HepG2 (cell line): ENCODE measurements at regions not wholly inside any gene's neighbourhood (a gene's known extent, or its start where the extent isn't known, plus 50 kb on each side); places are given as distances from the start of the nearest gene placed in this dataset.

ENCODE experiments used
- ATAC-seq: fragments of 200-7000 bp; cut with Tn5 transposase; 3 replicates; pipeline ENCODE4 v1.9.1; 2020; ENCODE audit warnings: mild to moderate bottlenecking, moderate library complexity
- BruUV-seq: library from RNA; stranded (reverse); fragments of 400-500 nt; replicated peaks from 2 replicates; lab custom pipeline; 2021; lab: Mats Ljungman, UMichigan
- CTCF ChIA-PET: fragments of 300-600 bp; formaldehyde crosslinking; extraction: SDS; loops from one replicate; lab custom pipeline; 2021; ENCODE audit warnings: low total read pairs, inconsistent platforms, low intra/inter-chr PET ratio; lab: Yijun Ruan, JAX
- POLR2A ChIA-PET: fragments of 350-600 bp; sonication (Branson Sonifier 250); formaldehyde crosslinking; loops from one replicate; lab custom pipeline; 2020; ENCODE audit warnings: antibody characterized with exemption, inconsistent platforms; lab: Yijun Ruan, JAX
- DNase-seq: peaks from one replicate; pipeline ENCODE4 v3.0.0-alpha.2; 2015; ENCODE audit warnings: low spot score
- FAIRE-seq: peaks from 3 replicates; lab custom pipeline; 2011; peaks lifted over from hg19 to GRCh38; lab: Jason Lieb, UNC
- H2AFZ ChIP-seq: one replicate; pipeline ENCODE4 v1.6.1; 2011; ENCODE audit warnings: low read length, inconsistent platforms
- H3K27ac ChIP-seq: fragments of 300-600 bp; 3 replicates; pipeline ENCODE4 v1.8.0; 2011; ENCODE audit warnings: mixed run types, mild to moderate bottlenecking, mixed read lengths, low read length, inconsistent platforms; ENCODE audit not compliant: insufficient read depth; ENCODE audit errors: extremely low read length
- H3K27me3 ChIP-seq, 2 experiments: fragments of 200-600 bp in 1 of 2; 2 replicates in 1 of 2; 3 replicates in 1 of 2; pipeline versions ENCODE4 v1.6.0 to v1.8.0; 2011; ENCODE audit warnings: low read length in 2 of 2, mild to moderate bottlenecking in 2 of 2, moderate library complexity in 2 of 2, inconsistent platforms in 1 of 2; ENCODE audit not compliant: insufficient read depth in 2 of 2, control insufficient read depth in 1 of 2
- H3K36me3 ChIP-seq, 2 experiments: fragments of 200-600 bp in 1 of 2; replicated peaks in 1 of 2; 2 replicates in 1 of 2; 3 replicates in 1 of 2; pipeline versions ENCODE4 v1.5.1 to v1.8.0; 2011; ENCODE audit warnings: low read length in 2 of 2, inconsistent platforms in 1 of 2; ENCODE audit not compliant: insufficient read depth in 2 of 2, control insufficient read depth in 1 of 2
- H3K4me1 ChIP-seq: 2 replicates; pipeline ENCODE4 v1.5.1; 2012; ENCODE audit warnings: low read length, inconsistent platforms; ENCODE audit not compliant: insufficient read depth
- H3K4me2 ChIP-seq: 2 replicates; pipeline ENCODE4 v1.6.0; 2011; ENCODE audit warnings: low read depth, low read length, inconsistent platforms
- H3K4me3 ChIP-seq, 3 experiments: fragments of 200-600 bp in 1 of 3; sonication (generic), shearing (Covaris generic) in 1 of 3; replicated peaks in 1 of 3; 2 replicates each; pipeline ENCODE4 v1.5.1; 2011 to 2016; ENCODE audit warnings: low read length in 3 of 3, inconsistent platforms in 2 of 3, low read depth in 2 of 3, mild to moderate bottlenecking in 2 of 3, control low read depth in 1 of 3, mixed read lengths in 1 of 3; ENCODE audit not compliant: insufficient read depth in 1 of 3
- H3K79me2 ChIP-seq: one replicate; pipeline ENCODE4 v1.6.1; 2011; ENCODE audit warnings: low read length, inconsistent platforms; ENCODE audit not compliant: insufficient read depth
- H3K9ac ChIP-seq: 2 replicates; pipeline ENCODE4 v1.6.0; 2011; ENCODE audit warnings: mild to moderate bottlenecking, low read depth, low read length, inconsistent platforms; ENCODE audit not compliant: insufficient read depth
- H3K9me3 ChIP-seq: 2 replicates; pipeline ENCODE4 v1.5.1; 2012; ENCODE audit warnings: mild to moderate bottlenecking, low read length
- H4K20me1 ChIP-seq: 2 replicates; pipeline ENCODE4 v1.6.0; 2011; ENCODE audit warnings: inconsistent platforms, mild to moderate bottlenecking, low read length, moderate library complexity; ENCODE audit not compliant: insufficient read depth
- CHCHD3 ChIP-seq: sonication (generic); formaldehyde crosslinking; IDR thresholded peaks from 2 replicates; pipeline ENCODE4 v1.8.0; 2022; ENCODE audit warnings: mild to moderate bottlenecking, missing genetic modification reagents, moderate library complexity
- FOXK1 ChIP-seq: sonication (generic); formaldehyde crosslinking; IDR thresholded peaks from 2 replicates; pipeline ENCODE4 v1.4.0; 2020; ENCODE audit warnings: low read depth, missing genetic modification reagents, borderline replicate concordance
- FOXO1 ChIP-seq: sonication (generic); formaldehyde crosslinking; IDR thresholded peaks from 2 replicates; pipeline ENCODE4 v1.4.0; 2020; ENCODE audit warnings: missing genetic modification reagents
- GPBP1L1 ChIP-seq: sonication (generic); formaldehyde crosslinking; IDR thresholded peaks from 2 replicates; pipeline ENCODE4 v1.5.0; 2020; ENCODE audit warnings: mild to moderate bottlenecking, missing genetic modification reagents
- GTF2F1 ChIP-seq: fragments of 150-350 bp; IDR thresholded peaks from 2 replicates; pipeline ENCODE4 v1.6.1; 2014; ENCODE audit warnings: low read length
- IKZF4 ChIP-seq: sonication (generic); formaldehyde crosslinking; IDR thresholded peaks from 2 replicates; pipeline ENCODE4 v1.5.1; 2020; ENCODE audit warnings: borderline replicate concordance, mild to moderate bottlenecking, low read depth, missing genetic modification reagents; ENCODE audit errors: not compliant biosample characterization
- NR3C1 ChIP-seq: sonication (generic); formaldehyde crosslinking; IDR thresholded peaks from 2 replicates; pipeline ENCODE4 v1.4.0; 2020; ENCODE audit warnings: missing genetic modification reagents
- RCOR2 ChIP-seq: IDR thresholded peaks from 2 replicates; pipeline ENCODE4 v1.6.1; 2016; ENCODE audit warnings: missing biosample characterization, missing genetic modification reagents
- ZNF10 ChIP-seq: sonication (generic); formaldehyde crosslinking; IDR thresholded peaks from 2 replicates; pipeline ENCODE4 v1.4.0; 2020; ENCODE audit warnings: mild to moderate bottlenecking, low read depth, missing genetic modification reagents, borderline replicate concordance
- ZNF224 ChIP-seq: sonication (generic); formaldehyde crosslinking; IDR thresholded peaks from 2 replicates; pipeline ENCODE4 v1.5.0; 2020; ENCODE audit warnings: mild to moderate bottlenecking, missing genetic modification reagents
- ZNF253 ChIP-seq: sonication (generic); formaldehyde crosslinking; IDR thresholded peaks from 2 replicates; pipeline ENCODE4 v1.8.0; 2022; ENCODE audit warnings: mild to moderate bottlenecking, missing genetic modification reagents, borderline replicate concordance
- ZNF678 ChIP-seq: sonication (generic); formaldehyde crosslinking; IDR thresholded peaks from 2 replicates; pipeline ENCODE4 v1.4.0; 2020; ENCODE audit warnings: mild to moderate bottlenecking, missing genetic modification reagents
- ZNF713 ChIP-seq: sonication (generic); formaldehyde crosslinking; IDR thresholded peaks from 2 replicates; pipeline ENCODE4 v1.4.0; 2020; ENCODE audit warnings: mild to moderate bottlenecking, missing genetic modification reagents
- ZNF850 ChIP-seq: sonication (generic); formaldehyde crosslinking; conservative IDR thresholded peaks from 2 replicates; pipeline ENCODE4 v1.9.0; 2021; ENCODE audit warnings: mild to moderate bottlenecking, missing genetic modification reagents
- ZSCAN22 ChIP-seq: sonication (generic); formaldehyde crosslinking; IDR thresholded peaks from 2 replicates; pipeline ENCODE4 v1.4.0; 2020; ENCODE audit warnings: mild to moderate bottlenecking, missing genetic modification reagents
- in situ Hi-C: cut with HindIII; loops from 2 replicates; pipeline ENCODE4 v1.10.0; 2017; ENCODE audit warnings: low pct_unique_long_range_greater_than_20kb; ENCODE audit not compliant: extremely low pct_ligation_motif_present
- intact Hi-C: fragments of 100-400 bp; cut with micrococcal nuclease; formaldehyde crosslinking; loops from one replicate; pipeline ENCODE4 v1.10.0; 2022; ENCODE audit not compliant: unreplicated experiment
- TF ChIP-seq, protein P1 (sequence below): sonication (generic); formaldehyde crosslinking; IDR thresholded peaks from 2 replicates; pipeline ENCODE4 v1.8.0; 2022; ENCODE audit warnings: mild to moderate bottlenecking, missing genetic modification reagents
- TF ChIP-seq, protein P2 (sequence below): sonication (generic); formaldehyde crosslinking; IDR thresholded peaks from 2 replicates; pipeline ENCODE4 v1.4.0; 2020; ENCODE audit warnings: missing genetic modification reagents; ENCODE audit errors: not compliant biosample characterization
- TF ChIP-seq, protein P3 (sequence below): sonication (generic); formaldehyde crosslinking; IDR thresholded peaks from 2 replicates; pipeline ENCODE4 v1.4.0; 2020; ENCODE audit warnings: missing genetic modification reagents

- Histone ChIP-seq H3K4me3 (no peak overlapping the region), H3K36me3 (no peaks in the 10 kb centered on the region), H2AFZ (no peak overlapping the region), H4K20me1 (no peaks in the 10 kb centered on the region), H3K27me3 (no peaks in the 10 kb centered on the region), H3K4me1 (no peaks in the 10 kb centered on the region), H3K9me3 (no peaks in the 10 kb centered on the region), H3K27ac (no peak overlapping the region), H3K4me2 (no peak overlapping the region), H3K79me2 (no peaks in the 10 kb centered on the region), H3K9ac (no peak overlapping the region)
- TF ChIP-seq ZNF678 (CRISPR knock-in tag) (no peak), NR3C1 (no peak), ZSCAN22 (CRISPR knock-in tag) (no peak), ZNF850 (no peak), ZNF713 (CRISPR knock-in tag) (no peak), IKZF4 (no peak), ZNF253 (no peak), FOXO1 (no peak), ZNF224 (CRISPR knock-in tag) (no peak), RCOR2 (no peak), ZNF10 (CRISPR knock-in tag) (no peak), GTF2F1 (no peak), CHCHD3 (no peak), FOXK1 (CRISPR knock-in tag) (no peak), GPBP1L1 (CRISPR knock-in tag) (no peak)
- TF ChIP-seq, protein P1, sequence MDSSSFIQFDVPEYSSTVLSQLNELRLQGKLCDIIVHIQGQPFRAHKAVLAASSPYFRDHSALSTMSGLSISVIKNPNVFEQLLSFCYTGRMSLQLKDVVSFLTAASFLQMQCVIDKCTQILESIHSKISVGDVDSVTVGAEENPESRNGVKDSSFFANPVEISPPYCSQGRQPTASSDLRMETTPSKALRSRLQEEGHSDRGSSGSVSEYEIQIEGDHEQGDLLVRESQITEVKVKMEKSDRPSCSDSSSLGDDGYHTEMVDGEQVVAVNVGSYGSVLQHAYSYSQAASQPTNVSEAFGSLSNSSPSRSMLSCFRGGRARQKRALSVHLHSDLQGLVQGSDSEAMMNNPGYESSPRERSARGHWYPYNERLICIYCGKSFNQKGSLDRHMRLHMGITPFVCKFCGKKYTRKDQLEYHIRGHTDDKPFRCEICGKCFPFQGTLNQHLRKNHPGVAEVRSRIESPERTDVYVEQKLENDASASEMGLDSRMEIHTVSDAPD = no peak
- TF ChIP-seq, protein P2, sequence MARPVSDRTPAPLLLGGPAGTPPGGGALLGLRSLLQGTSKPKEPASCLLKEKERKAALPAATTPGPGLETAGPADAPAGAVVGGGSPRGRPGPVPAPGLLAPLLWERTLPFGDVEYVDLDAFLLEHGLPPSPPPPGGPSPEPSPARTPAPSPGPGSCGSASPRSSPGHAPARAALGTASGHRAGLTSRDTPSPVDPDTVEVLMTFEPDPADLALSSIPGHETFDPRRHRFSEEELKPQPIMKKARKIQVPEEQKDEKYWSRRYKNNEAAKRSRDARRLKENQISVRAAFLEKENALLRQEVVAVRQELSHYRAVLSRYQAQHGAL (CRISPR knock-in tag) = no peak
- TF ChIP-seq, protein P3, sequence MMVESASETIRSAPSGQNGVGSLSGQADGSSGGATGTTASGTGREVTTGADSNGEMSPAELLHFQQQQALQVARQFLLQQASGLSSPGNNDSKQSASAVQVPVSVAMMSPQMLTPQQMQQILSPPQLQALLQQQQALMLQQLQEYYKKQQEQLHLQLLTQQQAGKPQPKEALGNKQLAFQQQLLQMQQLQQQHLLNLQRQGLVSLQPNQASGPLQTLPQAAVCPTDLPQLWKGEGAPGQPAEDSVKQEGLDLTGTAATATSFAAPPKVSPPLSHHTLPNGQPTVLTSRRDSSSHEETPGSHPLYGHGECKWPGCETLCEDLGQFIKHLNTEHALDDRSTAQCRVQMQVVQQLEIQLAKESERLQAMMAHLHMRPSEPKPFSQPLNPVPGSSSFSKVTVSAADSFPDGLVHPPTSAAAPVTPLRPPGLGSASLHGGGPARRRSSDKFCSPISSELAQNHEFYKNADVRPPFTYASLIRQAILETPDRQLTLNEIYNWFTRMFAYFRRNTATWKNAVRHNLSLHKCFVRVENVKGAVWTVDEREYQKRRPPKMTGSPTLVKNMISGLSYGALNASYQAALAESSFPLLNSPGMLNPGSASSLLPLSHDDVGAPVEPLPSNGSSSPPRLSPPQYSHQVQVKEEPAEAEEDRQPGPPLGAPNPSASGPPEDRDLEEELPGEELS (CRISPR knock-in tag) = no peak
- intact Hi-C loops = no loop called here
- ChIA-PET CTCF (no interaction called here), POLR2A (no interaction called here)
- no peak for ATAC-seq
- no peak for DNase-seq
- no TSS peak for BruUV-seq
- in situ Hi-C loops = no loop called here
- no peak for FAIRE-seq
These were observed 143.0 kb upstream of the CPNE8 start for GRCh38 chr12:39048395-39048794.
